ENCODE measurements at regions not wholly inside any gene's neighbourhood (a gene's known extent, or its start where the extent isn't known, plus 50 kb on each side); places are given as distances from the start of the nearest gene placed in this dataset.
"Not testable (repeated sequence)": the region's sequence is repeated elsewhere in the genome, so short reads cannot be mapped to it uniquely, and the experiment has no call there.

- DNase-seq (ENCODE audit: low read depth in 2 of 2) = no peak
These were observed 115.8 kb downstream of the MPP7 start for GRCh38 chr10:28186887-28187578.

GRCh38 chr10:28186461-28186860, 116.4 kb downstream of the MPP7 start:
- no peak for DNase-seq (ENCODE audit: low read depth in 2 of 2)

DNA sequence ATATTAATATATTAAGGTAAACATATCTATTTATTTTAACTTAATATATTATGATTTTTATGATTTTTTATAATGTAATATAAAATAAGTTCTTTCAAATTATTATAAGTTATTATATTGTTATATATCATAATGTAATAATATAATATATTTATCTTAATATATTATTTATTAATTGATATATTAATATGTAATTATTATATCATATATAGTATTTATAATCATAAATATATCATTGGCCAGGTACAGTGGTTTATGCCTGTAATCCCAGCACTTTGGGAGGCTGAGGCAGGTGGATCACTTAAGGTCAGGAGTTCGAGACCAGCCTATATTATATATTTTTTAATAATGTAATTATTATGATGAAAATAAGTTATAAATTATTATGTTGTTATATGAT, 118.1 kb downstream of the MPP7 start:
- no peak for DNase-seq (ENCODE audit: low read depth in 2 of 2)

GRCh38 chr10:28181478-28182096, 121.3 kb downstream of the MPP7 start:
- DNase-seq (ENCODE audit: low read depth in 2 of 2) = no peak

DNA sequence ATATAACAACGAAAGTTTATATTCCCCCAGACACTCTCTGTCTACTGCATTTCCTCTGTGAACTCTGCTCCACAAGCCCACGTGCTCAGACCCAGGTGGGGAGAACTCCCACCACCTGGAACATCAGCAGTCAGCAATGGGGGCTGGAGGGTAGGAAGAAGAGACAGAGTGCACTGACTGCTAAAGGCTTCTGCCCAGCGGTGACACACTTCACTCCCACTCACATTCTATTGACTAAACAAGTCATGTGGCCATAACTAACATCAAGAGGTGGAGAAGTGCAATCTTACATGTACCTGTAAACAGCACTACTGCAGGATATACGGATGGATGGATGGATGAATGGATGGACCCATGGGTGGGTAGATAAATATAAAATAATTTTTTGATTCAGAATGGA, 122.2 kb downstream of the MPP7 start:
- no peak for DNase-seq (ENCODE audit: low read depth in 2 of 2)

- DNase-seq (ENCODE audit: low read depth in 2 of 2) = no peak
These were observed 123.1 kb downstream of the MPP7 start for GRCh38 chr10:28179743-28180099.

DNA sequence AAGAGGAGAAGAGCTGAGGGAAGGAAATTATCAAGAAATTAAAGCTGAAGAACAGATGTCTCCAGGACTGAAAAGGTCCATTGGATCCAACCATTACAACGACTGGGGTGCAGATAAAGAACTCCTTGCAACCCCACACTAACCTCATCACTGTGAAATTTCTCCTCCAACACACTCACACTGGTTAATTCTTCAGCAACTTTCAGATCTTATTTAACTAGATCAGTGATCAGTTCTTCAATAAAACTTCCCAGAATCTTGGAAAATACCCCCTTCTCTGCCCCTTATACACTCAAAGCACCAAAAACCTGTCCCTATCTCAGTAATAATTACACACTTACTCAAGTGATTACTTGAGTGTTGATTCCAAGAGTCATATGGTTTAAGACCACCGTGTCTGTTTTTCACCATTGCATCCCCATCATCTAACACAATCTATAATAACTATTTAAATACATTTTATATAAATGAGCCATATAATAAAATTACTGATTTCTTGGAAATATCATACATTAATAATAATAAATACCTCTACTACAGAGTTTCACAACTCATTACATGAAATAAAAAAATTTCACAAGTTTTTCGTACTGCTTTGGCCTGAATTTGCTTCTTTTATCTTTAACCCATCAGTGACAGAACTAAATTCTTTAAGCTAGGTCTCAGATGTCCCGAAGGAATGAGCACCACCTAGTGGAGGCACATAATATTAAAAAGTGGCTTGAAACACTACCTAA, 123.7 kb downstream of the MPP7 start:
- peak; percentile 57 to 78 for DNase-seq (ENCODE audit: low read depth in 2 of 2)

DNA sequence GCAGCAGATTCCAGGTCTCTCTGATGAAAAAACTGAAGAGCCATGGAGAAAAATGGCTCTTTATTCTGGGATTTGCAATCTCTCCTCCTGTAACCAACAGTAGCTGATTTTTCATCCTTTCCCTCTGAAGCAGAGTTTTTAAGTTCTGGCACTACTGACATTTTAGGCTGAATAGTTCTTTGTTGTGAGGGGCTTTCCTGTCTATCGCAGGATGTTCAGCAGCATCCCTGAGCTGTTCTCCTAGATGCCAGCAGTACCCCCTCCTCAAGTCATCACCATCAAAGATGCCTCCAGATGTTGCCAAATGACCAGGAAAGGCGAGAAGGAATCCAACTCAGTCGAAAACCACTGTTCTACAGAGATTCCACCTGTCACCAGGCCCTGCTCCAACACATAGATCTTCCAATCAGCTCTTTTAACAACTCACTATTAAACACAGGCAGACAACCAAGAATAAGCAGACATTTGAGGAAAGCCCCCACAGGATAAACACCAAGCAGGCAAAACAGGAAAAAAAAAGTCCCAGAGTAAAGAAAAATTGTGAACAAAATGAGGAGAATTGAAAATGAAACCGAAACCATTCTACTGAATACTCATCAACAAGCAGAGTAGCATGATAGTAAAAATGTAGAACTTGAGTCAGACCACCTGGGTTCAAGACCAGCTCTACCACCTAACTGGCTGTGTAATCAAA, 124.8 kb downstream of the MPP7 start:
- peak; percentile 24 to 59 for DNase-seq (ENCODE audit: low read depth in 2 of 2)

DNA sequence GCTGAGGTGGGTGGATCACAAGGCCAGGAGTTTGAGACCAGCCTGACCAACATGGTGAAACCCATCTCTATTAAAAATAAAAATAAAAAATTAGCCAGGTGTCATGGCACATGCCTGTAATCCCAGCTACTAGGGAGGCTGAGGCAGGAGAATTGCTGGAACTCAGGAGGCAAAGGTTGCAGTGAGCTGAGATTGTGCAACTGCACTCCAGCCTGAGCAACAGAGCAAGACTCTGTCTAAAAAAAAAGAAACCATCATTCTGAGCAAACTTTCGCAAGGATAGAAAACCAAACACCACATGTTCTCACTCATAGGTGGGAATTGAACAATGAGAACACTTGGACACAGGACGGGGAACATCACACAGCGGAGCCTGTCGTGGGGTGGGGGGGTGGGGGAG, 126.4 kb downstream of the MPP7 start:
- not testable (repeated sequence) for DNase-seq (ENCODE audit: low read depth in 2 of 2)

GRCh38 chr10:28172223-28172610, 130.6 kb downstream of the MPP7 start:
- DNase-seq (ENCODE audit: low read depth in 2 of 2) = no peak

DNA sequence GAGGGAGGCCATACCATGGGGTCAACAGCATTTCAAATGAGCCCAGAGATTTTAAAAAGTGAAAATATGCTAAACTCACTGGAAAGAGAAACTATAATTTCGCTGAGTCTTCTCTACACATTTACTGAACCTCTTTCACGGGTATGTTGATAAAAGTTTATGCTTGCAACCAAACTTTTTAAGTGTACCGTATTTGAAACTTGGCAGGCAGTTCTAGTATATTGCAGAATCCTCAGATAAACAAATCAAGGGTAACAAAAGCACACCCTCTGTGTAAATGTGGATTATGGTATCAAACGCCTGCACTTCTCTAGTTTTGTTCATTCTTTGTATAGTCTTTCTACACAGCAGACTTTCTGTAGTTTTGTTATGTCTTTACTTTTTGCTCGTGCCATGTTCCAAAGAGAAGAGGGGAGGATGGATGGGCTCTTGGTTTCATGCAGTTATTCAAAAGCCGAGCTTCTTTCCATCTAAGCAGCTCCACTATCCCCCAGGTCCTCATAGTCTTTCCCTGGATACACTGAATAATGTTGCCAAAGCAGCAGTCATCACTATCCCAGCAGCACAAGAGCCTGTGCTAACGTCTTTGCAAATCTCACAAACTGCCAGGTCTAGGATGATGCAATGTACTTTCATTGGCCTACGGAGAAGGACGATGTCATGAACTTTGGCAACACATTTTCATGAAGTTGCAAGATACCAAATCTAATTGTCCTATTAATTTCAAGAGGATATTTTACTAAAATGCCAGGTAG, 131.2 kb downstream of the MPP7 start:
- peak in 1 of 2 donors; percentile 31 for DNase-seq (ENCODE audit: low read depth in 2 of 2)

DNA sequence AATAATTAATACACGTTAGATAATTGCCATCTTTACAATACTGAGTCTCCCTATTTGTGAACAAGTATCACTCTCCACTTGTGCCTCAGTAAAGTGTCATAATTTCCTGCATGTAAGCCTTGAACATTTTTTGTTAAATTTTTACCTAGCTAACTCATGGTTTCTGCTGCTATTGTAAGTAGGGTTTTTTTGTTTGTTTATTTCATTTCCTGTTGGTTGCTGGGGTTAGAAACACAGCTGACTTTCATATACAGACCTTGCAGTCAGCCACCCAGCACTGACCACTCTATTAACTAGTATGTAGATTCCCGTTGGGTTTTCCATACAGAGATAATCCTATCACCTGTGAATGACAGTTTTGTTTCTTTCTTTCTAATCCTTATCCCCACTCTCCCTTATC, 133.3 kb downstream of the MPP7 start:
- DNase-seq (ENCODE audit: low read depth in 2 of 2) = no peak

GRCh38 chr10:28160866-28161405, 141.9 kb downstream of the MPP7 start:
- DNase-seq (ENCODE audit: low read depth in 2 of 2) = peak in 1 of 2 donors; percentile 45

DNA sequence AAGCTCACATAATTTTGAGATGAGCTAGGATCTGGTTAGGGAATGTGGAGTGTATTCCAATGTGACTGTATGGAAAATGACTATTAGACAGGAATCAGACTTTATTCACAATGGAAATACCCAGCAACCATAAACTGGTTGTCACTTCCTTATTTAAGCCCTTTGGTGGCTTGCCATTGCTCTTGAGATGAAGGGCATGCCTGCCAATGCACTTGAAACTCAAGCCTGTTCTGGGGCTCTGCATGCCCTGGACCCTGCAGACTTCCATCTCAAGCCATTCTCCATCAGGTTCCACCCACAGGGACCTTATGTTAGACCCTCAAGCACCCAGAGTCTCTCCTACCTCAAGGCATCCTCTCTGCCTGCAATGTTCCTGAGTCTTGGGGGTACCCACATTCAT, 145.5 kb downstream of the MPP7 start:
- no peak for DNase-seq (ENCODE audit: low read depth in 2 of 2)

GRCh38 chr10:28155726-28156125, 147.1 kb downstream of the MPP7 start:
- peak in 1 of 2 donors; percentile 62 for DNase-seq (ENCODE audit: low read depth in 2 of 2)

DNA sequence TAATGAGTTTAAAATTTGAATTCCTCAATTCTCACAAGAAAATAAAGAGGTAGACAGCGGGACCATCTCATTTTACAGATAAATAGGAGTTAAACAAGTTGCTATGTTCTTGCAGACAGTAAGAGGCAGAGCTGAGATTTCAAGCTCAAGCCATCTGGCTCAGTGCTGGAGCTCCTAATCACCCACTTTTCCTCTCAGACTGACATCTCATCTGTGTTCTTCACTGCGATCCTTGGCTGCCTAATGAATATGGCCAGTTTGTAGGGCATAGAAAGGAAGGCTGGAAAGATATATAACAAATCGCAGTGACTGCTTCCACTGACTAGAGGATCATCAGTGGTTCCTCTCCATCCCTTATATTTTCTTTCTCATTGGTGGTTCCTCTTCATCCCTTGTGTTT, 151.2 kb downstream of the MPP7 start:
- no peak for DNase-seq (ENCODE audit: low read depth in 2 of 2)

- no peak for DNase-seq (ENCODE audit: low read depth in 2 of 2)
These were observed 150.9 kb upstream of the ODAD2 start for GRCh38 chr10:28149746-28150145.

DNA sequence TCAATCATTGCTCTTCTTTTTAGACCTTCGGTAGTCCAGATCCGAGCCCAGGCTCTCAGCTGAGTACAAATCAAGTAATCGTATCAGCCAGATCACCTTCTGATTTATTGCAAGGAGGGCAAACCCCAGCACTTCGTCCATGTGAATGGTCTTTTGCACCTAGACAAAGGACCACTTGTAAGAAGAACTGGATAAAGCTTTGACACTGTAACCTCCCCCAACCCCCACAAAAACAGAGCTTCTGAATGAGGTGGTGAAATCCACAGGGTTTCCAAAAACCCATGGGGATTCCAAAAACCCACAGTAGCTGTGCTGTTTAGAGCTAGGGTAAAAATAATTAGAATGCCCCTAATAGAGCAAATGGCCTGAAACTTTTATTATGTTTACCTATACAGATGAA, 148.8 kb upstream of the ODAD2 start:
- no peak for DNase-seq (ENCODE audit: low read depth in 2 of 2)

DNA sequence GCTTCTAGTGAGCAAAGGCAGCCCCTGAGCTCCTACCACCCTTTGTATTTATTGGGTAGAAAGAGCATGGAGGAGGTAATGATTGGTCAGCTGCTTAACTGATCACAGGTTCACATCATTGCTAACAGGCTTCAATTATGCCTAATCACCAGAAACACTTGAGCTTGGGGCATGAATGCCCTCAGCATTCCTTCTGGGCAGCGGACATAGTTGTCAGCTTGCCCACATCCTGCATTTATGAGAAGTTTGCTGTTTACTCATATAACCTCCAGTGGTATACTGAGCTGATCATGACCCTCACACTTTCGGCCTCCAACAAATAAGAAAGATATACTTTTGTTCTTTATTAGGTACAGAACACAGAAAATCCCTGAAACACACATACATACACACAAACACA, 140.3 kb upstream of the ODAD2 start:
- peak in 1 of 2 donors; percentile 37 for DNase-seq (ENCODE audit: low read depth in 2 of 2)

- peak; percentile 27 for DNase-seq (ENCODE audit: low read depth in 2 of 2)
These were observed 139.3 kb upstream of the ODAD2 start for GRCh38 chr10:28137907-28138880.

Data from lung microvascular endothelial cell (primary cell).